H9 (cell line): ENCODE measurements at regions not wholly inside any gene's neighbourhood (a gene's known extent, or its start where the extent isn't known, plus 50 kb on each side); places are given as distances from the start of the nearest gene placed in this dataset.

Source experiments
- DNase-seq: peaks from one replicate; pipeline ENCODE4 v3.0.0-alpha.2; 2017
- H2AFZ ChIP-seq: one replicate; pipeline ENCODE4 v1.6.1; 2013; ENCODE audit warnings: mild to moderate bottlenecking, low read length, control low read depth, moderate library complexity
- H2AK5ac ChIP-seq: 2 replicates; pipeline ENCODE4 v1.6.1; 2013; ENCODE audit warnings: low read length, control low read depth, mixed read lengths; ENCODE audit not compliant: insufficient read length
- H2BK120ac ChIP-seq: one replicate; pipeline ENCODE4 v1.6.1; 2013; ENCODE audit warnings: low read depth, mild to moderate bottlenecking, low read length, control low read depth, inconsistent platforms; ENCODE audit not compliant: poor library complexity, severe bottlenecking
- H2BK12ac ChIP-seq: 2 replicates; pipeline ENCODE4 v1.6.1; 2013; ENCODE audit warnings: low read length, control low read depth, mixed read lengths, low read depth; ENCODE audit not compliant: insufficient read length
- H2BK15ac ChIP-seq: 2 replicates; pipeline ENCODE4 v1.6.1; 2013; ENCODE audit warnings: low read depth, low read length, control low read depth
- H2BK20ac ChIP-seq: one replicate; pipeline ENCODE4 v1.6.1; 2013; ENCODE audit warnings: low read depth, mild to moderate bottlenecking, low read length, control low read depth, inconsistent platforms; ENCODE audit not compliant: poor library complexity, severe bottlenecking
- H2BK5ac ChIP-seq: 2 replicates; pipeline ENCODE4 v1.6.1; 2013; ENCODE audit warnings: low read length, control low read depth, mixed read lengths; ENCODE audit not compliant: insufficient read length
- H3K14ac ChIP-seq: 2 replicates; pipeline ENCODE4 v1.6.1; 2013; ENCODE audit warnings: low read length, control low read depth; ENCODE audit not compliant: insufficient read depth
- H3K18ac ChIP-seq: 2 replicates; pipeline ENCODE4 v1.6.1; 2013; ENCODE audit warnings: low read depth, mild to moderate bottlenecking, mixed read lengths, low read length, control low read depth; ENCODE audit not compliant: insufficient read length
- H3K23ac ChIP-seq: 2 replicates; pipeline ENCODE4 v1.6.1; 2013; ENCODE audit warnings: low read length, control low read depth, mixed read lengths, low read depth; ENCODE audit not compliant: insufficient read length
- H3K23me2 ChIP-seq: 2 replicates; pipeline ENCODE4 v1.6.1; 2013; ENCODE audit warnings: low read depth, mild to moderate bottlenecking, mixed read lengths, low read length, control low read depth; ENCODE audit not compliant: insufficient read length, poor library complexity, severe bottlenecking
- H3K27ac ChIP-seq: 2 replicates; pipeline ENCODE4 v1.5.1; 2013; ENCODE audit warnings: low read length, control low read depth, mixed read lengths, low read depth; ENCODE audit not compliant: insufficient read length
- H3K27me3 ChIP-seq: 2 replicates; pipeline ENCODE4 v1.6.1; 2013; ENCODE audit warnings: low read length, control low read depth, inconsistent platforms; ENCODE audit not compliant: insufficient read depth
- H3K4ac ChIP-seq: 2 replicates; pipeline ENCODE4 v1.6.1; 2013; ENCODE audit warnings: low read depth, mild to moderate bottlenecking, control low read depth, inconsistent platforms, low read length, moderate library complexity
- H3K4me1 ChIP-seq: 2 replicates; pipeline ENCODE4 v1.6.1; 2013; ENCODE audit warnings: low read length, control low read depth, inconsistent platforms; ENCODE audit not compliant: insufficient read depth
- H3K4me2 ChIP-seq: 2 replicates; pipeline ENCODE4 v1.6.1; 2013; ENCODE audit warnings: low read length, control low read depth, mixed read lengths; ENCODE audit not compliant: insufficient read length, insufficient read depth
- H3K56ac ChIP-seq: 2 replicates; pipeline ENCODE4 v1.6.1; 2013; ENCODE audit warnings: low read depth, mild to moderate bottlenecking, mixed read lengths, low read length, control low read depth; ENCODE audit not compliant: insufficient read length
- H3K79me1 ChIP-seq: 2 replicates; pipeline ENCODE4 v1.6.1; 2013; ENCODE audit warnings: low read depth, mild to moderate bottlenecking, moderate library complexity, low read length, control low read depth, inconsistent platforms; ENCODE audit not compliant: insufficient read depth, poor library complexity, severe bottlenecking
- H3K79me2 ChIP-seq: 2 replicates; pipeline ENCODE4 v1.6.1; 2013; ENCODE audit warnings: low read length, control low read depth, inconsistent platforms; ENCODE audit not compliant: insufficient read depth
- H3K9ac ChIP-seq: 2 replicates; pipeline ENCODE4 v1.6.1; 2013; ENCODE audit warnings: low read length, control low read depth, mixed read lengths; ENCODE audit not compliant: insufficient read length; ENCODE audit errors: extremely low read depth
- H3K9me3 ChIP-seq: one replicate; pipeline ENCODE4 v1.6.1; 2013; ENCODE audit warnings: low read depth, low read length, inconsistent platforms; ENCODE audit not compliant: control insufficient read depth
- H3T11ph ChIP-seq: one replicate; pipeline ENCODE4 v1.6.1; 2013; ENCODE audit warnings: mild to moderate bottlenecking, low read length, control low read depth, inconsistent platforms
- H4K20me1 ChIP-seq: one replicate; pipeline ENCODE4 v1.6.1; 2013; ENCODE audit not compliant: control insufficient read depth, insufficient read length, insufficient read depth
- H4K5ac ChIP-seq: 2 replicates; pipeline ENCODE4 v1.6.1; 2013; ENCODE audit warnings: low read depth, mild to moderate bottlenecking, mixed read lengths, low read length, control low read depth; ENCODE audit not compliant: insufficient read length
- H4K8ac ChIP-seq: replicated peaks from 2 replicates; pipeline ENCODE4 v1.6.1; 2013; ENCODE audit warnings: low read length, control low read depth, mixed read lengths, low read depth; ENCODE audit not compliant: insufficient read length
- H4K91ac ChIP-seq: 2 replicates; pipeline ENCODE4 v1.6.1; 2013; ENCODE audit warnings: low read depth, mild to moderate bottlenecking, moderate library complexity, mixed read lengths, low read length, control low read depth; ENCODE audit not compliant: insufficient read length
- H3K27ac Mint-ChIP-seq, 3 experiments: 2 replicates in 2 of 3; 3 replicates in 1 of 3; pipeline ENCODE4 v1.8.0; 2020 to 2021; ENCODE audit warnings: mixed read lengths in 3 of 3, mild to moderate bottlenecking in 1 of 3, moderate library complexity in 1 of 3
- H3K27me3 Mint-ChIP-seq: 2 replicates; pipeline ENCODE4 v1.8.0; 2021; ENCODE audit warnings: low read depth, mild to moderate bottlenecking, moderate library complexity, mixed read lengths
- H3K36me3 Mint-ChIP-seq, 3 experiments: 2 replicates in 2 of 3; 3 replicates in 1 of 3; pipeline ENCODE4 v1.8.0; 2020 to 2021; ENCODE audit warnings: low read depth in 3 of 3, mixed read lengths in 3 of 3; ENCODE audit not compliant: insufficient read depth in 1 of 3
- H3K4me1 Mint-ChIP-seq, 2 experiments: 2 replicates each; pipeline ENCODE4 v1.8.0; 2020; ENCODE audit warnings: mixed read lengths in 2 of 2
- H3K4me3 Mint-ChIP-seq, 2 experiments: 2 replicates in 1 of 2; 3 replicates in 1 of 2; pipeline ENCODE4 v1.8.0; 2020 to 2021; ENCODE audit warnings: mild to moderate bottlenecking in 2 of 2, mixed read lengths in 2 of 2, moderate library complexity in 1 of 2
- H3K9me3 Mint-ChIP-seq, 2 experiments: 2 replicates in 1 of 2; 3 replicates in 1 of 2; pipeline ENCODE4 v1.8.0; 2020; ENCODE audit warnings: mild to moderate bottlenecking in 2 of 2, mixed read lengths in 2 of 2, moderate library complexity in 1 of 2
- WGBS: extraction: QIAGEN DNeasy Blood & Tissue Kit; methylation state at CpG from one replicate; pipeline ENCODE4 v1.1.7; 2013; ENCODE audit warnings: missing lambda C conversion rate, low lambda C conversion rate, mixed read lengths; ENCODE audit not compliant: insufficient read length; ENCODE audit errors: extremely low coverage; 5-methylcytosine and 5-hydroxymethylcytosine counted together
- TF ChIP-seq, protein P1 (sequence below): fragments of 200-600 bp; sonication (generic); conservative IDR thresholded peaks from 3 replicates; pipeline ENCODE4 v1.8.0; 2021; ENCODE audit warnings: antibody characterized with exemption, mild to moderate bottlenecking

- H3K23me2 ChIP-seq: no peaks in the 10 kb centered on the region
- H3K4me1 ChIP-seq: no peaks in the 10 kb centered on the region
- no peak overlapping the region for H3K14ac ChIP-seq
- no peaks in the 10 kb centered on the region for H3K27me3 Mint-ChIP-seq
- no peaks in the 10 kb centered on the region; a peak in 1 of 7 replicates for H3K36me3 Mint-ChIP-seq
- no peak overlapping the region for H3K4me3 Mint-ChIP-seq
- H2AK5ac ChIP-seq: no peak overlapping the region
- H3K79me1 ChIP-seq: no peaks in the 10 kb centered on the region
- no peak overlapping the region for H3T11ph ChIP-seq
- H3K4ac ChIP-seq: no peak overlapping the region
- no peak overlapping the region for H4K5ac ChIP-seq
- H2BK120ac ChIP-seq: no peak overlapping the region
- H3K27ac ChIP-seq: no peak overlapping the region
- WGBS: 100% methylated on average over 1 of the region's 7 CpGs
- no peak overlapping the region for H3K23ac ChIP-seq
- H2BK20ac ChIP-seq: no peak overlapping the region
- no peak overlapping the region for H2BK12ac ChIP-seq
- no peak overlapping the region for H3K18ac ChIP-seq
- H3K4me1 Mint-ChIP-seq: peaks cover 0 to 2% of the 10 kb centered on the region in 2 experiments; a peak in 1 of 4 replicates
- no peak overlapping the region for H3K27ac Mint-ChIP-seq
- H3K79me2 ChIP-seq: no peaks in the 10 kb centered on the region
- H3K9ac ChIP-seq: no peak overlapping the region
- no peak overlapping the region for H4K8ac ChIP-seq
- H3K9me3 ChIP-seq: no peaks in the 10 kb centered on the region
- no peaks in the 10 kb centered on the region for H4K20me1 ChIP-seq
- TF ChIP-seq, protein P1, sequence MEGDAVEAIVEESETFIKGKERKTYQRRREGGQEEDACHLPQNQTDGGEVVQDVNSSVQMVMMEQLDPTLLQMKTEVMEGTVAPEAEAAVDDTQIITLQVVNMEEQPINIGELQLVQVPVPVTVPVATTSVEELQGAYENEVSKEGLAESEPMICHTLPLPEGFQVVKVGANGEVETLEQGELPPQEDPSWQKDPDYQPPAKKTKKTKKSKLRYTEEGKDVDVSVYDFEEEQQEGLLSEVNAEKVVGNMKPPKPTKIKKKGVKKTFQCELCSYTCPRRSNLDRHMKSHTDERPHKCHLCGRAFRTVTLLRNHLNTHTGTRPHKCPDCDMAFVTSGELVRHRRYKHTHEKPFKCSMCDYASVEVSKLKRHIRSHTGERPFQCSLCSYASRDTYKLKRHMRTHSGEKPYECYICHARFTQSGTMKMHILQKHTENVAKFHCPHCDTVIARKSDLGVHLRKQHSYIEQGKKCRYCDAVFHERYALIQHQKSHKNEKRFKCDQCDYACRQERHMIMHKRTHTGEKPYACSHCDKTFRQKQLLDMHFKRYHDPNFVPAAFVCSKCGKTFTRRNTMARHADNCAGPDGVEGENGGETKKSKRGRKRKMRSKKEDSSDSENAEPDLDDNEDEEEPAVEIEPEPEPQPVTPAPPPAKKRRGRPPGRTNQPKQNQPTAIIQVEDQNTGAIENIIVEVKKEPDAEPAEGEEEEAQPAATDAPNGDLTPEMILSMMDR: no peak
- no peak for DNase-seq
- no peak overlapping the region for H3K4me2 ChIP-seq
- no peak overlapping the region for H2BK5ac ChIP-seq
- no peak overlapping the region for H3K56ac ChIP-seq
- no peak overlapping the region for H4K91ac ChIP-seq
- H3K9me3 Mint-ChIP-seq: no peaks in the 10 kb centered on the region
- H3K27me3 ChIP-seq: no peaks in the 10 kb centered on the region
- no peak overlapping the region for H2BK15ac ChIP-seq
- no peak overlapping the region for H2AFZ ChIP-seq
Measured at GRCh38 chr13:90311929-90312328, 1035.6 kb upstream of the MIR17HG start.
